Chondrocyte (in vitro differentiated cells): ENCODE measurements at regions not wholly inside any gene's neighbourhood (a gene's known extent, or its start where the extent isn't known, plus 50 kb on each side); places are given as distances from the start of the nearest gene placed in this dataset.

Experiments
- DNase-seq: peaks from one replicate; pipeline ENCODE4 v3.0.0; 2021; ENCODE audit warnings: mixed read lengths, low spot score
- H3K27ac Mint-ChIP-seq: one replicate; pipeline ENCODE4 v1.8.0; 2021; ENCODE audit warnings: mild to moderate bottlenecking, moderate library complexity, mixed read lengths; ENCODE audit not compliant: unreplicated experiment
- H3K27me3 Mint-ChIP-seq: 2 replicates; pipeline ENCODE4 v1.8.0; 2021; ENCODE audit warnings: low read depth, mixed read lengths
- H3K36me3 Mint-ChIP-seq: 2 replicates; pipeline ENCODE4 v1.8.0; 2021; ENCODE audit warnings: low read depth, mixed read lengths
- H3K4me1 Mint-ChIP-seq: 2 replicates; pipeline ENCODE4 v1.8.0; 2021; ENCODE audit warnings: low read depth, mild to moderate bottlenecking, mixed read lengths
- H3K4me3 Mint-ChIP-seq: one replicate; pipeline ENCODE4 v1.8.0; 2021; ENCODE audit warnings: mild to moderate bottlenecking, moderate library complexity, mixed read lengths; ENCODE audit not compliant: unreplicated experiment
- H3K9me3 Mint-ChIP-seq: 2 replicates; pipeline ENCODE4 v1.8.0; 2021; ENCODE audit warnings: low read depth, mixed read lengths
- CTCF ChIP-seq: fragments of 200-600 bp; sonication (generic); IDR thresholded peaks from 2 replicates; pipeline ENCODE4 v1.5.0; 2021; ENCODE audit warnings: antibody characterized with exemption, mild to moderate bottlenecking, moderate library complexity

- Mint-ChIP-seq H3K36me3 (no peaks in the 10 kb centered on the region), H3K4me3 (no peak overlapping the region), H3K27ac (no peak overlapping the region), H3K9me3 (no peaks in the 10 kb centered on the region), H3K4me1 (peaks cover 36% of the 10 kb centered on the region), H3K27me3 (no peaks in the 10 kb centered on the region)
- DNase-seq = no peak
- TF ChIP-seq CTCF = no peak
These were observed 134.5 kb upstream of the MROH9 start for GRCh38 chr1:170800812-170801211.

- H3K27me3 Mint-ChIP-seq = no peaks in the 10 kb centered on the region
- no peaks in the 10 kb centered on the region for H3K36me3 Mint-ChIP-seq
- peaks cover 65% of the 10 kb centered on the region for H3K4me1 Mint-ChIP-seq
- no peak for DNase-seq
- no peak for TF ChIP-seq CTCF
- H3K27ac Mint-ChIP-seq = no peak overlapping the region
- no peaks in the 10 kb centered on the region for H3K9me3 Mint-ChIP-seq
- H3K4me3 Mint-ChIP-seq = no peak overlapping the region
These were observed 131.6 kb upstream of the MROH9 start for GRCh38 chr1:170803711-170804110.

- Mint-ChIP-seq H3K27me3 (no peaks in the 10 kb centered on the region), H3K36me3 (no peaks in the 10 kb centered on the region), H3K27ac (no peak overlapping the region), H3K4me1 (peaks cover 72% of the 10 kb centered on the region), H3K9me3 (no peaks in the 10 kb centered on the region), H3K4me3 (no peak overlapping the region)
- no peak for DNase-seq
- TF ChIP-seq CTCF = no peak
These were observed 130.9 kb upstream of the MROH9 start for GRCh38 chr1:170804419-170804818.

GRCh38 chr1:170804879-170805278 is 130.5 kb upstream of the MROH9 start:
- no peak for DNase-seq
- H3K4me1 Mint-ChIP-seq = peaks cover 74% of the 10 kb centered on the region
- no peak overlapping the region for H3K4me3 Mint-ChIP-seq
- H3K27ac Mint-ChIP-seq = peak overlapping the region; percentile 18
- no peaks in the 10 kb centered on the region for H3K27me3 Mint-ChIP-seq
- TF ChIP-seq CTCF = no peak
- no peaks in the 10 kb centered on the region for H3K36me3 Mint-ChIP-seq
- no peaks in the 10 kb centered on the region for H3K9me3 Mint-ChIP-seq

GRCh38 chr1:170806961-170807360 is 128.4 kb upstream of the MROH9 start:
- DNase-seq = no peak
- Mint-ChIP-seq H3K36me3 (peaks cover 1% of the 10 kb centered on the region), H3K9me3 (peaks cover 2% of the 10 kb centered on the region), H3K4me1 (peaks cover 61% of the 10 kb centered on the region), H3K4me3 (peak overlapping the region; percentile 14), H3K27ac (peak overlapping the region; percentile 93), H3K27me3 (no peaks in the 10 kb centered on the region)
- no peak for TF ChIP-seq CTCF
